Epithelial cell of proximal tubule (primary cell): ENCODE measurements at regions not wholly inside any gene's neighbourhood (a gene's known extent, or its start where the extent isn't known, plus 50 kb on each side); places are given as distances from the start of the nearest gene placed in this dataset.

Experiments
- DNase-seq: peaks from one replicate; pipeline ENCODE4 v3.0.0-alpha.2; 2011; ENCODE audit warnings: low read depth
- H3K4me3 ChIP-seq: 2 replicates; pipeline ENCODE4 v1.5.1; 2011; ENCODE audit warnings: low read depth, mild to moderate bottlenecking, low read length
- CTCF ChIP-seq: conservative IDR thresholded peaks from 2 replicates; pipeline ENCODE4 v1.5.1; 2012; ENCODE audit warnings: low read depth, mild to moderate bottlenecking, low read length

- no peak for TF ChIP-seq CTCF
- H3K4me3 ChIP-seq = no peak overlapping the region
- DNase-seq = no peak
Measured at GRCh38 chr15:37298271-37298670, 197.9 kb upstream of the MEIS2 start.

- no peak for DNase-seq
- TF ChIP-seq CTCF = no peak
- H3K4me3 ChIP-seq = no peak overlapping the region
Measured at GRCh38 chr15:37339437-37339836, 239.1 kb upstream of the MEIS2 start.

DNA sequence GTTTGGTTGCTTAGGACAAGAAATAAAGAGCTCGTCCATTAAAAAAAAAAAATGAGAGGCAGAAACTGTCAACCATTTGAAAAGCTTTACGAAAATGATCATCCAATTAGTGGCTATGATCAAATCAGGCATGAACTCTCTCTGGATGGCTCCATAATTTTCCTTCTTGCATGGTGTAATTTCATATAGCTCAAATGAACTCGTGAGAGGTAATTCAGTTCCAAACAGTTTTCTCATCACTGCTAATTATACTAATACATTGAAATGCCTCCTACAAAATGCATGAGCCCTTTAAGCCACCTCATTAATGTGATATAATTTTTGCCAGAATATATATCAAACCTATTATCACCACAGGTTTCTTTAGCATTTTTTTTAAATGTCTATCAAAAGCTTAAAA, 239.5 kb upstream of the MEIS2 start:
- no peak overlapping the region for H3K4me3 ChIP-seq
- DNase-seq = no peak
- no peak for TF ChIP-seq CTCF

DNA sequence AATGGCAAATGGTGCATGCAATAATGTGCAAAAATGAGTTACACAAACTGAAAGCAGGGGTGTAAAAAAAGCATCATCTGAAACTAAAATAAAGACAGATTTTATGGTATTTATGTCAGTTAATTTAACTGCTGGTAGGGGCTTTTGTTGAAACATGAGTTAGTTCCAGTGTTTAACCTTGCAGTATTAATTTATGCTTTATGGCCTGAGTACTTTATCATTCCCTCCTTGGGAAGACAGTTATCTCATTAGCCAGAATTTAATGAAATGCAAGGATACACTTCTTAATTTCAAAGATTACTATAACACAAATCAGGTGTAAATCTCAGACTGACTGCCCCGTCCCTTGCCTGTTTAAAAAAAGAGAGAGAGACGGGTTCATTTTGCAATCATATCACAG, 240.1 kb upstream of the MEIS2 start:
- H3K4me3 ChIP-seq = no peak overlapping the region
- no peak for TF ChIP-seq CTCF
- DNase-seq = no peak

DNA sequence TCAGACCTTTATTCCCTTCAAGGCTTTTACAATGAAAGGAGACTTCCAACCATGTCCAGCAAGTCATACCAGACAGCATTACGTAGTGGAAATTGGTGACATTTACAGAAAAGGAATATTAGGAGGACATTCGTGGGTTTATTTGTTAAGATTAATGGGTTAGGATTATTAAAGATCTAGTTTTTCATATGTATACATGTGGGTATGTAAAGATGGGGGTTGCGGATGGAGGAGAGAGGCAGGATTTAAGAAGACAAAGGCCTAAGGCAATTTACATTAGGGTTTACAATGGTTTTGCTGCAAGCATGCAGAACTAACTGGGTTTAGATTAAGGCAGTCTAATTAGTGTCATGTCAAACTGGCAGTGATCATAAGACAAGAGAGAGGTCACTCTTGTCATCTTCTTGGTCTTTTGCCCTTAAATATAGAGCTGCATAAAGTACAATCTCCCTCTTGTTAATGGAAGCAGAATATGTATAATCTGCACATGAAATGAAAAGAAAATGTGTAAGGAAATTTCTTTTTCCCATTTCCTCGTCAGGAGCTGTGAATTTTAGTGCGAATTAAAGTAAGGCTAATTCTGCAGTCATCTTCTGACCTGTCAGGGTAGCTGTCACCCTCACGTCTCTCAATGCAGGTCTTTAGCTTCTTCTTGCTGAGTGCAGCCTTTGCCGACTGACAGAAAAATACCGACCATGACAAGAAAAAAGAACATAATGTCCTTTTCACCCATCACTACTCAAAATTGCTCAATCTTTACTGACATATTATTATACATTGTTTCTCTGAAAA, 258.9 kb upstream of the MEIS2 start:
- DNase-seq = no peak
- no peak for TF ChIP-seq CTCF
- H3K4me3 ChIP-seq = no peak overlapping the region

GRCh38 chr15:37359893-37360290, 259.5 kb upstream of the MEIS2 start:
- DNase-seq = no peak
- H3K4me3 ChIP-seq = no peak overlapping the region
- TF ChIP-seq CTCF = no peak

GRCh38 chr15:37360724-37361123, 260.4 kb upstream of the MEIS2 start:
- DNase-seq = no peak
- TF ChIP-seq CTCF = no peak
- H3K4me3 ChIP-seq = no peak overlapping the region
